Left lung (tissue), 4 donors: ENCODE measurements at regions not wholly inside any gene's neighbourhood (a gene's known extent, or its start where the extent isn't known, plus 50 kb on each side); places are given as distances from the start of the nearest gene placed in this dataset.

Source experiments
- ATAC-seq: fragments of 200-7000 bp; cut with Tn5 transposase; one replicate; pipeline ENCODE4 v1.9.1; 2020; ENCODE audit warnings: moderate library complexity
- DNase-seq, 4 donors: peaks; one replicate each; pipeline ENCODE4 v3.0.0-alpha.2; 2013 to 2020
- H3K27ac ChIP-seq, 2 donors: fragments of 200-600 bp; sonication (generic) in 1 of 2; one replicate each; pipeline versions ENCODE4 v1.5.0 to v1.8.0; 2020 to 2021
- H3K27me3 ChIP-seq, 2 donors: fragments of 200-600 bp; sonication (generic) in 1 of 2; one replicate each; pipeline versions ENCODE4 v1.5.0 to v1.8.0; 2020 to 2021
- H3K36me3 ChIP-seq, 2 donors: fragments of 200-600 bp; sonication (generic) in 1 of 2; one replicate each; pipeline versions ENCODE4 v1.5.0 to v1.8.0; 2020 to 2021
- H3K4me1 ChIP-seq, 2 donors: fragments of 200-600 bp; one replicate each; pipeline ENCODE4 v1.8.0; 2021
- H3K4me3 ChIP-seq, 2 donors: fragments of 200-600 bp; sonication (generic) in 1 of 2; one replicate each; pipeline versions ENCODE4 v1.5.0 to v1.8.0; 2020 to 2021; ENCODE audit warnings: mild to moderate bottlenecking in 1 of 2
- H3K9me3 ChIP-seq, 2 donors: fragments of 200-600 bp; sonication (generic) in 1 of 2; one replicate each; pipeline versions ENCODE4 v1.5.0 to v1.8.0; 2020 to 2021
- intact Hi-C, 2 donors: fragments of 100-400 bp; cut with DNase I; formaldehyde crosslinking; loops; one replicate each; pipeline versions ENCODE4 v1.11.2 to v1.14.2; 2022
- TF ChIP-seq, protein P1 (sequence below), 2 donors: fragments of 200-600 bp; sonication (generic) in 1 of 2; IDR thresholded peaks; one replicate each; pipeline versions ENCODE4 v1.5.0 to v1.8.0; 2021; ENCODE audit warnings: antibody characterized with exemption in 2 of 2
- donor health status: DM: no; HTN: yes; CAD: no.
- donor health status: DM: no; HTN: no; CAD: no.

DNA sequence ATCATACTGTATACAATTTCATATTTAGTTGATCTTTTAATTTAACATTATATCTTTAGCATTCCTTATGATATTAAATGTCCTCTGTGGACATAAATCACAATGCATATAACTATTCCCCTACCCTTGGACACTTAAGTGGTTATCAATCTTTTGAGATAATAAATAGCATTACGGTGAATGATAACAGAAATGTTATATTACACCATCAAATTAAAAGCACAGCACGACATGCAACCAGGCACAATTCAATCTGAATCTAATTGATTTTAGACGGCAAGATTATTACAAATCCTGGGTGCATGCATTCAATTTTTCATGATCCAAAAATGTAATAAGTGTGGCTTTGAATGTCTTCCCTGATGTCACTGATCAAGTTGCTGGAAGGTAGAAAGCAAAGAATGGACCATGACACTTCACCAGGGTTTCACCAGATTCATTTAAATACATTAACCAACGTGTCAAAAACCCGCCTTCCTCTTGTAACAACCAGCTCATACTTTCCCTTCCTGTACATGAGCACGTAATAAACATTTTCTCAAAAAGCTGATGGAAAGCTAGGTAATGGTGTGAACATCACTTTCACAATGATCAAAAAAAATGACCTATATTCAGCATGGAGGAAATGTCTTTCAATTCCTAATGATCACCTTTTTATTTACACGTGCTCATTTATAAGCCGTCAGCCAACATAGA is 513.7 kb upstream of the ID2 start:
- DNase-seq = no peak
- intact Hi-C loops = no loop called here
- TF ChIP-seq, protein P1, sequence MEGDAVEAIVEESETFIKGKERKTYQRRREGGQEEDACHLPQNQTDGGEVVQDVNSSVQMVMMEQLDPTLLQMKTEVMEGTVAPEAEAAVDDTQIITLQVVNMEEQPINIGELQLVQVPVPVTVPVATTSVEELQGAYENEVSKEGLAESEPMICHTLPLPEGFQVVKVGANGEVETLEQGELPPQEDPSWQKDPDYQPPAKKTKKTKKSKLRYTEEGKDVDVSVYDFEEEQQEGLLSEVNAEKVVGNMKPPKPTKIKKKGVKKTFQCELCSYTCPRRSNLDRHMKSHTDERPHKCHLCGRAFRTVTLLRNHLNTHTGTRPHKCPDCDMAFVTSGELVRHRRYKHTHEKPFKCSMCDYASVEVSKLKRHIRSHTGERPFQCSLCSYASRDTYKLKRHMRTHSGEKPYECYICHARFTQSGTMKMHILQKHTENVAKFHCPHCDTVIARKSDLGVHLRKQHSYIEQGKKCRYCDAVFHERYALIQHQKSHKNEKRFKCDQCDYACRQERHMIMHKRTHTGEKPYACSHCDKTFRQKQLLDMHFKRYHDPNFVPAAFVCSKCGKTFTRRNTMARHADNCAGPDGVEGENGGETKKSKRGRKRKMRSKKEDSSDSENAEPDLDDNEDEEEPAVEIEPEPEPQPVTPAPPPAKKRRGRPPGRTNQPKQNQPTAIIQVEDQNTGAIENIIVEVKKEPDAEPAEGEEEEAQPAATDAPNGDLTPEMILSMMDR (IDR thresholded peaks at IDR 0.05) = no peak

DNA sequence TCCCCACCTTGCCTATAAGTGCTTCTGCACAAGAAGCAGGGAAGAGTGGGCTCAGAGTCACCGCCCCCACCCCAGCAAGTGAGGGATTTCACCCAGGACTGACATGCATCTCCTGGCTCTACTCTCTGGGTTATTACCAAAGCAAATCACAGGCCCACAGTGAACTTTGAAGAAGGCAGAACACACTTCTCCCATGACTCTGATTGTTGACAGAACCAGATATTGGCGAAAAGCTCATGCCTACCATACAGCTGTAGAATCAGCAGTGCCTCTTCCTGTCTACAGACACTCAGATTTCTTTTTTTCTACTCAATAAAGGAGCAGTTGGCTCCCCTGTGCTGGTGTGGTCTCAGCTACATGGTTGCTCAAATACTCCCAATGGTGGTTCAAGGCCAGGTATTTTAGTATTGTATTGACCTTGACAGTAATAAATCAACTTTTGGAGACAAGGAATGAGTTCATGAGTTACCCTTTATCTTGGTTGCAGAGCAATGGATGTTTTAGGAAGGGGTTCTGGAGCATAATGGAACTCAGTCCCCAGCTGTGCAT is 512.9 kb upstream of the ID2 start:
- TF ChIP-seq, protein P1 (IDR thresholded peaks at IDR 0.05) = no peak
- Histone ChIP-seq H3K36me3 (no peaks in the 10 kb centered on the region), H3K27me3 (no peaks in the 10 kb centered on the region), H3K27ac (no peak overlapping the region), H3K9me3 (no peaks in the 10 kb centered on the region), H3K4me1 (no peaks in the 10 kb centered on the region), H3K4me3 (no peak overlapping the region)
- DNase-seq (no peak), ATAC-seq (no peak)
- intact Hi-C loops = no loop called here

More for the DNA sequence above, 513.7 kb upstream of the ID2 start:
- Histone ChIP-seq H3K36me3 (no peaks in the 10 kb centered on the region), H3K27me3 (no peaks in the 10 kb centered on the region), H3K4me1 (no peaks in the 10 kb centered on the region), H3K4me3 (no peak overlapping the region), H3K27ac (no peak overlapping the region), H3K9me3 (no peaks in the 10 kb centered on the region)
- no peak for ATAC-seq

DNA sequence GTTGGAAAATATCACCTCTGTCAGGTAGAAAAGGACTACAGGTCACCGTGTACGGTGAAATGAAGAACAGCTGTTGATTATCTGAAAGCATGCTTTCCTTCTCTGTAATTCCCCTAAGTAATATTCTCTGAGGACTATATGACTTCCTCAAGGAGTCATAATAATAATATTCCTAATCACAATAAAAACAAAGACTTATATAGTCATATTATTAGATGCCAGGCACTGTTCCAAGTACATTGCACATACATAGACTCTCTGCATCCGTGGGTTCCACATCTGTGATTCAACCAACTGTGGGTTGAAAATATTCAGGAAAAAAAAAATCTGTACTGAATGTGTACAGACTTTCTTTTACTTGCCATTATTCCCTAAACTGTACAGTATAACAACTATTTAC is 512.4 kb upstream of the ID2 start:
- TF ChIP-seq, protein P1 (IDR thresholded peaks at IDR 0.05) = no peak
- H3K9me3 ChIP-seq = no peaks in the 10 kb centered on the region
- ATAC-seq (no peak), DNase-seq (no peak)
- no peak overlapping the region for H3K27ac ChIP-seq
- H3K27me3 ChIP-seq = no peaks in the 10 kb centered on the region
- H3K36me3 ChIP-seq = no peaks in the 10 kb centered on the region
- H3K4me3 ChIP-seq = no peak overlapping the region
- intact Hi-C loops = no loop called here
- no peaks in the 10 kb centered on the region for H3K4me1 ChIP-seq

DNA sequence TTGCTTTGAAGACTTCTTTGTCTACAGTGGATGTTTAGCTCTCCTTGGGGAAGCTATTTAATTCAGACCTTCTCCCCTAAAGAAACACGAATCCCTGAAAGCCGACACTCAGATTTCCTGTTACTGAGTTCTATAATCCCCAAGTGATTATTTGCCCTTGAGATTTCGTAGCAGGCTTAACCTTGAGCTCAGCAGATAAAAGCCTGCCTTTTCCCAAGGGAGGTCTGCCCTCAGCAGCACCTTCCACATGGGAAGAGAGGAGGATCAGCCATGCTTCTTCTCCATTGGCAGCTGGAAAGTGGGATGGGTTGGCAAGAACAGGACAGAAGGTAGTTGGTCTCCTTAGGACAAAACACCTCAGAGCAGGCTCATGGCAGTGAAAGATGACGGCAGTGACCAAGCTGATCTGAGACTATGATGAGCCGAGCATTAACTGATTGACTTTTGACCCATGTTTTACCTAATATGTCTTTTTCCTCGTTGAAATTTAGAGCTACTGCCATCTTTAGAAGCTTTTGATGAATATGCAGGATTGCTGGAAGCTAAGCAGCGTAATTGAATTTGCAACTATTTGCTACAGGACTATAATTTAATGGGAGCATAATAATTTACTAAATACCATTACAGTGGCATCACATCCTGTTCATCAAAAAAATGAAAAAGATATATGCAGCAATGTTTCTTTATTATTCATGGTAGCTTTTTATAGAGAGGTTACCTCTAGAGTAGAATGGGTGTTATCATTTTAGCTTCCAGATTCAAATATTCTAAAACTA is 511.1 kb upstream of the ID2 start:
- H3K27ac ChIP-seq = no peak overlapping the region
- H3K9me3 ChIP-seq = no peaks in the 10 kb centered on the region
- TF ChIP-seq, protein P1 (IDR thresholded peaks at IDR 0.05) = no peak
- no peak for DNase-seq
- ATAC-seq = no peak
- H3K36me3 ChIP-seq = no peaks in the 10 kb centered on the region
- no peak overlapping the region for H3K4me3 ChIP-seq
- no peaks in the 10 kb centered on the region for H3K27me3 ChIP-seq
- H3K4me1 ChIP-seq = no peaks in the 10 kb centered on the region
- intact Hi-C loops = no loop called here

DNA sequence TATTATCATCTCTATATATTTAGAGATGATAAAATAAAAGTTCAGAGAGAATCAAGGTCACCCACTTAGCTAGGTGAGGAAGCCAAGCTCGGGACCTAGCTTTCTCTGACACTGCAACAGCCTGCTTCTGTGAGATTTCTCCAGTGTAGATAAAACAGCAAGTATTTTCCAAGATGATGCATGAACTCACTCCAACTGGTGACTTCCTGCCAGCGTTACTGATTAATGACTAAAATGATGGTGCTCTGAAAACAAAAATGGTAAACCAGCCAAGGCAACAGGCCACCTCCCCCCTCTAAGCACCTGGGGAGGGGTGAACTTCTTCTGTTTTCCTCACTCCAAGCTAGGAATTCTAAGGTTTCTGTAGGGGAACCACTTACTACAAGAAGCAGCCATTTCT is 510.2 kb upstream of the ID2 start:
- Histone ChIP-seq H3K36me3 (no peaks in the 10 kb centered on the region), H3K27me3 (no peaks in the 10 kb centered on the region), H3K9me3 (no peaks in the 10 kb centered on the region), H3K4me3 (no peak overlapping the region), H3K4me1 (no peaks in the 10 kb centered on the region), H3K27ac (no peak overlapping the region)
- TF ChIP-seq, protein P1 (IDR thresholded peaks at IDR 0.05) = no peak
- intact Hi-C loops = no loop called here
- no peak for DNase-seq
- ATAC-seq = no peak
